ENCODE measurements at regions not wholly inside any gene's neighbourhood (a gene's known extent, or its start where the extent isn't known, plus 50 kb on each side); places are given as distances from the start of the nearest gene placed in this dataset.
A peak's percentile ranks its signal among the peaks of the same experiment; 100 is the strongest.

GRCh38 chr4:24422644-24423043 lies 161.7 kb downstream of the DHX15 start:
- H3K27me3 Mint-ChIP-seq (ENCODE audit: low read depth): no peaks in the 10 kb centered on the region
- DNase-seq (ENCODE audit: low spot score) (no peak), ATAC-seq (no peak)
- CTCF ChIA-PET: no interaction called here
- H3K36me3 Mint-ChIP-seq: no peaks in the 10 kb centered on the region
- no peak overlapping the region for H3K4me3 Mint-ChIP-seq
- peaks cover 10% of the 10 kb centered on the region for H3K4me1 Mint-ChIP-seq
- no peak for TF ChIP-seq MLX (CRISPR knock-in tag; IDR thresholded peaks at IDR 0.05)
- TF ChIP-seq NR3C1 (CRISPR knock-in tag; conservative IDR thresholded peaks at IDR 0.05; ENCODE audit: low read depth): no peak
- TF ChIP-seq SMAD3 (CRISPR knock-in tag; IDR thresholded peaks at IDR 0.05; ENCODE audit: borderline replicate concordance): no peak
- no peak for TF ChIP-seq ZNF425 (CRISPR knock-in tag; conservative IDR thresholded peaks at IDR 0.05)
- TF ChIP-seq USF1 (CRISPR knock-in tag; IDR thresholded peaks at IDR 0.05): no peak
- no peak for TF ChIP-seq ZBTB21 (CRISPR knock-in tag; IDR thresholded peaks at IDR 0.05; ENCODE audit: borderline replicate concordance)
- TF ChIP-seq NFATC4 (CRISPR knock-in tag; IDR thresholded peaks at IDR 0.05): no peak
- TF ChIP-seq FOXP4 (CRISPR knock-in tag; IDR thresholded peaks at IDR 0.05): no peak
- no peak for TF ChIP-seq ATF1 (CRISPR knock-in tag; IDR thresholded peaks at IDR 0.05)
- no peak for TF ChIP-seq ZNF416 (CRISPR knock-in tag; IDR thresholded peaks at IDR 0.05)
- TF ChIP-seq PREB (CRISPR knock-in tag; IDR thresholded peaks at IDR 0.05; ENCODE audit: borderline replicate concordance): no peak
- no peak for TF ChIP-seq HMGXB4 (CRISPR knock-in tag; IDR thresholded peaks at IDR 0.05)
- TF ChIP-seq NR1H2 (CRISPR knock-in tag; IDR thresholded peaks at IDR 0.05): no peak
- peaks cover 4% of the 10 kb centered on the region for H3K9me3 Mint-ChIP-seq
- POLR2A ChIA-PET: no interaction called here
- H3K27ac Mint-ChIP-seq: no peak overlapping the region

GRCh38 chr4:24419181-24420034 lies 164.9 kb downstream of the DHX15 start:
- Mint-ChIP-seq H3K27me3 (ENCODE audit: low read depth) (peaks cover 12% of the 10 kb centered on the region), H3K9me3 (peaks cover 4% of the 10 kb centered on the region), H3K4me3 (no peak overlapping the region), H3K27ac (no peak overlapping the region), H3K4me1 (peaks cover 16% of the 10 kb centered on the region), H3K36me3 (no peaks in the 10 kb centered on the region)
- DNase-seq (ENCODE audit: low spot score) (peak; percentile 86), ATAC-seq (peak; percentile 97)
- ChIA-PET CTCF (interaction anchor here (0.6 to 2.8 kb wide), 12 partner anchors 10 to 1051 kb away, joined by 3 to 21 read pairs (median 4); no protein-coding TSS in a partner anchor), POLR2A (no interaction called here)
- TF ChIP-seq ZNF532 (CRISPR knock-in tag; IDR thresholded peaks at IDR 0.05; ENCODE audit: borderline replicate concordance): no peak
- TF ChIP-seq PREB (CRISPR knock-in tag; IDR thresholded peaks at IDR 0.05; ENCODE audit: borderline replicate concordance): no peak
- no peak for TF ChIP-seq JAZF1 (CRISPR knock-in tag; IDR thresholded peaks at IDR 0.05)
